A673 (cell line): ENCODE measurements at regions not wholly inside any gene's neighbourhood (a gene's known extent, or its start where the extent isn't known, plus 50 kb on each side); places are given as distances from the start of the nearest gene placed in this dataset.

ENCODE experiments used
- BruUV-seq: library from RNA; stranded (reverse); fragments of 400-500 nt; replicated peaks from 2 replicates; lab custom pipeline; 2021; lab: Mats Ljungman, UMichigan
- CTCF ChIA-PET: fragments of 300-600 bp; sonication (Branson Sonifier 250); formaldehyde crosslinking; loops from one replicate; lab custom pipeline; 2022; ENCODE audit warnings: antibody characterized with exemption; lab: Charles Lee
- POLR2A ChIA-PET: fragments of 300-600 bp; sonication (Branson Sonifier 250); formaldehyde crosslinking; loops from one replicate; lab custom pipeline; 2022; ENCODE audit warnings: antibody characterized with exemption; ENCODE audit not compliant: low non-redundant PET; lab: Charles Lee
- DNase-seq: peaks from one replicate; pipeline ENCODE4 v3.0.0-alpha.2; 2015; ENCODE audit warnings: low spot score
- H3K27ac ChIP-seq: fragments of 200-600 bp; sonication (generic); 2 replicates; pipeline ENCODE4 v1.5.1; 2016; ENCODE audit warnings: mixed run types, low read depth, mild to moderate bottlenecking, mixed read lengths, antibody characterized with exemption, low read length; ENCODE audit not compliant: poor library complexity, severe bottlenecking
- H3K27me3 ChIP-seq: fragments of 200-600 bp; sonication (generic); replicated peaks from 2 replicates; pipeline ENCODE4 v1.6.1; 2017; ENCODE audit warnings: mixed run types, low read depth, mild to moderate bottlenecking, mixed read lengths, antibody characterized with exemption, low read length; ENCODE audit not compliant: insufficient read depth, poor library complexity
- H3K36me3 ChIP-seq: fragments of 200-600 bp; sonication (generic); 2 replicates; pipeline ENCODE4 v1.6.1; 2016; ENCODE audit warnings: mixed run types, mild to moderate bottlenecking, mixed read lengths, antibody characterized with exemption, low read length; ENCODE audit not compliant: insufficient read depth, poor library complexity, severe bottlenecking
- H3K4me1 ChIP-seq: fragments of 200-600 bp; sonication (generic); 2 replicates; pipeline ENCODE4 v1.6.1; 2017; ENCODE audit warnings: mixed run types, mild to moderate bottlenecking, mixed read lengths, antibody characterized with exemption, low read length; ENCODE audit not compliant: insufficient read depth, poor library complexity, severe bottlenecking
- H3K4me3 ChIP-seq: fragments of 200-600 bp; sonication (generic); 2 replicates; pipeline ENCODE4 v1.5.1; 2016; ENCODE audit warnings: low read depth, mixed run types, mild to moderate bottlenecking, mixed read lengths, low read length; ENCODE audit not compliant: poor library complexity, severe bottlenecking
- H3K9me3 ChIP-seq: fragments of 200-600 bp; sonication (generic); 2 replicates; pipeline ENCODE4 v1.6.1; 2016; ENCODE audit warnings: mixed run types, low read depth, mild to moderate bottlenecking, mixed read lengths, antibody characterized with exemption, low read length; ENCODE audit not compliant: poor library complexity, severe bottlenecking
- CTCF ChIP-seq: fragments of 300-800, 200-600 bp; sonication (generic); conservative IDR thresholded peaks from 2 replicates; pipeline ENCODE4 v1.5.1; 2017; ENCODE audit warnings: low read depth, mild to moderate bottlenecking, antibody characterized with exemption, low read length, moderate library complexity, mixed read lengths
- EZH2 ChIP-seq: fragments of 200-600 bp; sonication (generic); IDR thresholded peaks from 2 replicates; pipeline ENCODE4 v1.6.1; 2017; ENCODE audit warnings: borderline replicate concordance, low read depth, mild to moderate bottlenecking, mixed read lengths, antibody characterized with exemption, low read length; ENCODE audit not compliant: poor library complexity, severe bottlenecking
- intact Hi-C: fragments of 100-400 bp; cut with micrococcal nuclease; formaldehyde crosslinking; loops from one replicate; pipeline ENCODE4 v1.10.0; 2022; ENCODE audit not compliant: unreplicated experiment

GRCh38 chr1:73862355-73862754, 335.6 kb downstream of the LRRIQ3 start:
- TF ChIP-seq CTCF (no peak), EZH2 (no peak)
- Histone ChIP-seq H3K27ac (no peak overlapping the region), H3K9me3 (no peaks in the 10 kb centered on the region), H3K27me3 (no peaks in the 10 kb centered on the region), H3K4me1 (no peaks in the 10 kb centered on the region), H3K4me3 (no peak overlapping the region), H3K36me3 (no peaks in the 10 kb centered on the region)
- BruUV-seq, result no TSS peak
- no peak for DNase-seq
- intact Hi-C loops, result no loop called here
- ChIA-PET POLR2A (no interaction called here), CTCF (no interaction called here)

GRCh38 chr1:73860421-73860950, 337.5 kb downstream of the LRRIQ3 start:
- no TSS peak for BruUV-seq
- intact Hi-C loops, result no loop called here
- ChIA-PET POLR2A (no interaction called here), CTCF (no interaction called here)
- no peak for TF ChIP-seq EZH2
- no peak for TF ChIP-seq CTCF
- Histone ChIP-seq H3K4me3 (no peak overlapping the region), H3K9me3 (no peaks in the 10 kb centered on the region), H3K36me3 (no peaks in the 10 kb centered on the region), H3K27me3 (peaks cover 3% of the 10 kb centered on the region), H3K27ac (no peak overlapping the region), H3K4me1 (no peaks in the 10 kb centered on the region)
- DNase-seq, result no peak

- POLR2A ChIA-PET, result no interaction called here
- Histone ChIP-seq H3K4me1 (no peaks in the 10 kb centered on the region), H3K9me3 (no peaks in the 10 kb centered on the region), H3K4me3 (no peak overlapping the region), H3K27me3 (peaks cover 8% of the 10 kb centered on the region), H3K36me3 (no peaks in the 10 kb centered on the region), H3K27ac (no peak overlapping the region)
- intact Hi-C loops, result no loop called here
- CTCF ChIA-PET, result no interaction called here
- TF ChIP-seq EZH2 (no peak), CTCF (no peak)
- BruUV-seq, result no TSS peak
- DNase-seq, result no peak
These were observed 338.7 kb downstream of the LRRIQ3 start for GRCh38 chr1:73859227-73859626.
